HuH-7.5 (cell line): ENCODE measurements at regions not wholly inside any gene's neighbourhood (a gene's known extent, or its start where the extent isn't known, plus 50 kb on each side); places are given as distances from the start of the nearest gene placed in this dataset.

Experiments
- DNase-seq: peaks from one replicate; pipeline ENCODE4 v3.0.0; 2011; ENCODE audit warnings: low spot score

GRCh38 chr4:165667969-165668368 is 205.1 kb upstream of the TLL1 start:
- DNase-seq: no peak

DNA sequence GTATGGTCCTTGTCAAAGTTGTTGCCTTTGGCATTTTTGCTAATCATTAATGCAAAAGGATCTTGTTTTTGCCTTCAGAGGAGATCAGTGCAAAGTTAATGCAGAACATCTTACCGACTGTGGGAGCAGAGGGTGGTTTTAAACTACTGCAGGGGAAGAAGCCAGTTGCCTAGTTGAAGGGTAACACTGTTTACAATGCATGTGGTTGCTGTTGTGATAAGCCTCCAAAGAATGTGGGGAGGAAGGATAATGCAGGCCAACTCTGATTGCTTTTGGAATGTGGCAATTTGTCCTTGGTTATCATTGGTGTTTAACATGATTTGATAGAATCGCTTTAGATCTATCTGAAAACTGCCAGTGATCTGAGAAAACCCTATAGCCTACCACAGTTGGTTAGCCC is 204.3 kb upstream of the TLL1 start:
- no peak for DNase-seq

DNA sequence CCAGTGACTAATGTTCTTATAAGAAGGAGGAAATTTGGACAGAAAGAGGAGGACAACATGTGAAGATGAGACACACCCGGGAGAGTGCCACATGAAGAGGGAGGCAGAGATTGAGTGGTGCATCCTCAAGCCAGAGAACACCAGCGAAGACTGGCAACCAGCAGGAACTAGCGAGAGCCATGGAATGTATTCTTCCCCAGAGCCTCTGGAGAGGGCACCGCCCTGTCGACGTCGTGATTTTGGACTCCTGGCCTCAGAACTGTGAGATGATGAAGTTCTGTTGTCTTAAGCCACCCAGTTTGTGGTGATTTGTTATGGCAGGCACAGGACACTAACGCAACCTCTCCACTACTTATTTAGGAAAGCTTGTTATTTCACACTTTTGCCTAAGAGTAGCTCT is 196.0 kb upstream of the TLL1 start:
- no peak for DNase-seq

GRCh38 chr4:165678236-165678935 is 194.7 kb upstream of the TLL1 start:
- no peak for DNase-seq

GRCh38 chr4:165678936-165679325 is 194.1 kb upstream of the TLL1 start:
- no peak for DNase-seq

GRCh38 chr4:165680821-165681220 is 192.2 kb upstream of the TLL1 start:
- no peak for DNase-seq

GRCh38 chr4:165682611-165683010 is 190.4 kb upstream of the TLL1 start:
- no peak for DNase-seq

- no peak for DNase-seq
Measured at GRCh38 chr4:165684177-165684805, 188.7 kb upstream of the TLL1 start.

- no peak for DNase-seq
Measured at GRCh38 chr4:165686756-165687155, 186.3 kb upstream of the TLL1 start.

DNA sequence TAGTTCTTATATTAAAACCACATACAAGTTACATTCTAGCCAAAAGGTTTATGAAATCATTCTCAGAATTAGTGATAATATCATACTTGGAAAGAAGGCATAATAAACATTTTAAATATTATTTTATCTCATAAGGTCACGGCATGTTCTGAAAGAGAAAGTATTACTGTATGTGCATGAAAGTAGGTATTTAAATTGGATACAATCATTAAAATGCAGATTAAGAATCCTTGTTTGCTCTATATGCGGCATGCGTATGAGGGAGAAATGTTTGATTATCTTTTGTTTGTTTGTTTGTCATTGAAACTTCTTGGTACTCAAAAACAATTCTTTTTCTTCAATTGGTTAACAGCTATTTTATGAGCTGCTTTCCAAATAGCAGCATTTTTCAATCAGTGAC is 183.9 kb upstream of the TLL1 start:
- no peak for DNase-seq

DNA sequence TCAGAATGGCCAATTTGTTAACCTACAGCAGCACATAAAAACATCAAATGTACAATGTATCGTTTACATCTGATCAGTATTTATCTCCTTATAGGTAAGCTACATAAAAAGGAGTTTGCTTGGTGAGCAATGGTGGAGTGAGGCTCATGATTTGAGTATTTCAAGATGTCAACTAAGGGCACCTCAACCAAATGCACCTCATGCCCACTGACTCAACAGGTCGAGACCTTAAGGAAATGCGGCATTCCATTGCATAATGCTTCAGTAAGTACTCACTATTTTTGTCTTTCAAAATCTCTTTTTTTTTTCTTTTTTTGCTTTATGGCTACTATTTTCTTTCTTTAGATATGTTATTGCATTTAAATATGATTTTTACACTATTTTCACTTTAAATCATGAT is 181.0 kb upstream of the TLL1 start:
- DNase-seq: no peak

- no peak for DNase-seq
Measured at GRCh38 chr4:165698272-165698671, 174.8 kb upstream of the TLL1 start.

DNA sequence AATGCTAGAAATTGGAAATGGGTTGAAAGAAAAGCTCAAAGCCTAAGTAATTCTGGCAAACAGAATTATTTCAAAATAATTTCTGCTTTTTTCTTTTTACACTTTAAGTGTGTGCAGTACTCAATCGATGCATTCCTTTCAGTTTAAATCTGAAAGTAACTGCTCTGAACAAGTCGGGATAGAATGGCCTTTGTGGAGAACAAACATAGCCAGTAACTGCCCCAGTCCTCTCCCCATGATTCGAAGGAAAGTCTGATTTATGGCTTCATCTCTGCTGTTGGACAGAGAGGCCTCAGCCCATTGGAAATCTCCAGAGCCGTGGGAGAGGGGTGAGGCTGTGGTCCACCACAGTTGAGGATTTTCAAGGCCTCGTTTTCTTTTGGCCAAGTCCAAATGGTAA is 174.0 kb upstream of the TLL1 start:
- no peak for DNase-seq

GRCh38 chr4:165700855-165701254 is 172.2 kb upstream of the TLL1 start:
- DNase-seq: no peak

DNA sequence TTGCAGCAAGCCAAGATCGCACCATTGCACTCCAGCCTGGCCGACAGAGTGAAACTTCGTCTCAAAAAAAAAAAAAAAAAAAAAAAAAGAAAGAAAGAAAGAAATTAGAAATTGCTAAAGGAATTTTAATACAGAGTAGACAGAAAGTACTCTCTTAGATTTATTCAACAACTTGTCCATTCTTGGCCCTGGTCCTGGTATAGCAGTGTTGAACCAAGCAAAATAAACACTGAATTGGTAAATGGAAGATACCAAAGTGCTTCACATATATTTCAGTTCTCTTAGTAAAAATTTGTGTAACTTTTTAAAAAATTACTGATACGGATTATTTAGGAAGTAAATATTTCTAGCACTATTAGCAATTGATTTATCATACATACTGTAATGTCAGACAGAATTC is 165.9 kb upstream of the TLL1 start:
- DNase-seq: no peak

DNA sequence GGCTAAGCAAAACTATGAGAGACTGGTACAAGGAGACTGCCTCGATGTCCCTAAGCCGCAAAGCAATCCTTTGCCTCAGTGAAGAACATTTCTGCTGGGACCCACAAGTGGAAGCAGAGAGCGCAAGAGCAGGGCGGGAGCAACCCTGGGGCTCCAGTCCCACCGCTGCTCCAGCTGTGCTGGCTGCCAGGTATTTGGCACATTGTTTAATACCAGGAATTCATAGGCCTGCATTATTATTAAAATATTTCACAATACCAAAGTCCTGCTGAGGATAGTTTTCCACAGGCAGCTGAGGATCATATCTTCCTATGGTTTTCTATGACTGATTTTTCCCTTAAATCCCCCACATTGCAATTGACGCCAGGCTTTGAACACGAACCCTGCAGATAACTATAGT is 163.5 kb upstream of the TLL1 start:
- no peak for DNase-seq

GRCh38 chr4:165709973-165710526 is 163.0 kb upstream of the TLL1 start:
- DNase-seq: peak; percentile 11

DNA sequence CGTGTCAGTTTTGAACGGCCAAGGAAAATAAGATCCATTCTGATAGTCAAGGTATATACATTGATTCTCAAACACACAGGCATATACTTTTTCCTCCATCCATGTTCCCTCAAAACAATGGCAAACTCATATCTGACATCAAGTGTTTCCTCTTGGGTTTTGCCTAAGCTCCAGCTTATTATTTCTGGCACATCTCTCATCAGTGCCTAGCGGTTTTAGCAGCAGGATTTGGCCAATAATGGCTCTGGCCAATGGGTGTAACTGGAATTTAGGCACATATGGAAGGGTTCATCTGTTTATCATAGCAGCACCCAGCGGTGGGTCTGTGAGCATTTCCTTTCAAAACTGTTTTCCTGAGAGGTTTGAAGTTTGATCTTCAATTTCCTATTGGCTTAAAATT is 161.6 kb upstream of the TLL1 start:
- no peak for DNase-seq

- DNase-seq: no peak
Measured at GRCh38 chr4:165711912-165712311, 161.1 kb upstream of the TLL1 start.

DNA sequence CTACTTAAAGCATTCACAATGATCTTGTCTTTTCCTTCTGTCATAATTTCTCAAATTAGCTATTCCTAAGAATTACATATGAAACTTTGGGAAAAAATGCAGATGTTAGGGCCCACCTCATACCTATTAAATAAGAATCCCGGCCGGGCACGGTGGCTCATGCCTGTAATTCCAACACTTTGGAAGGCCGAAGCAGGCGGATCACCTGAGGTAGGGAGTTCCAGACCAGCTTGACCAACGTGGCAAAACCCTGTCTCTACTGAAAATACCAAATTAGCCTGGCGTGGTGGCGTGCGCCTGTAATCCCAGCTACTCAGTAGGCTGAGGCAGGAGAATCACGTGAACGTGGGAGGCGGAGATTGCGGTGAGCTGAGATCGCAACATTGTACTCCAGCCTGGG is 158.4 kb upstream of the TLL1 start:
- no peak for DNase-seq

DNA sequence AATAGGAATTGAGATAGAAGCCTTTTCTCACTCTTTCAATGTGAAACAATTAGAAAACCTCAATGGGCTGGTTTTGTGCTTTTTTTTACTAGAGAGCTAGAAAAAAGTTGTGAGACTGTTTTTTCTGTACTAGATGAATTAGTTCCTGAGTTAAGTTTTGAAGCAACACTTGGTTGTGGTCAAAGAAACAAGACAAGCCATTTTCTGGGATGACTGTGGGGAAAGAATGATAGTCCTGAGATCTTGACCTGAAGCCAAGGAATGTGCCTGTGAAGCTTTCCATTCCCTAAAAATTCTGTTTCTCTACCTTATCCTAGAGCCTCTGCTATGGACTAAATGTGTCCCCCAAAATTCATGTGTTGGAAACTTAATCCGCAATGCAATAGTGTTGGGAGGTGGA is 157.8 kb upstream of the TLL1 start:
- DNase-seq: no peak

DNA sequence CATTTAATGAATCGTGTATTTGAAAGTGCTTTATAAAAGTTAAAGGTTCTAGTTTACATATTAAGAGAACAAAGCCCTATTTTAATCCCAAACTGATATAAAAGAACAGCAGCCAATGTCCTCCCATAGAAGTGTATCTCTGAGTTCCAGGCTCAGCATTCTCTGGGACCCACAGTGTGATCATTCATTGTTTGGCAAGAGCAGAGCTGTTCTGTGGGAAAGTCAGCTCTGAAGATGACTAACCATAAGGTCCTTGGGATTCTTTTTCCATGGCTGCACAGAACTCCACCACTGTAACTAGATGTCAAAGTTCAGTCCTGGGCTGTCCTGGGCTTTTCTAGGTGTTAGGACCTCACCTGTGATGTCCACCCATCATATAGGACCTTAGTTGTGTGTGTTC is 157.0 kb upstream of the TLL1 start:
- no peak for DNase-seq

GRCh38 chr4:165716472-165716871 is 156.6 kb upstream of the TLL1 start:
- DNase-seq: no peak

DNA sequence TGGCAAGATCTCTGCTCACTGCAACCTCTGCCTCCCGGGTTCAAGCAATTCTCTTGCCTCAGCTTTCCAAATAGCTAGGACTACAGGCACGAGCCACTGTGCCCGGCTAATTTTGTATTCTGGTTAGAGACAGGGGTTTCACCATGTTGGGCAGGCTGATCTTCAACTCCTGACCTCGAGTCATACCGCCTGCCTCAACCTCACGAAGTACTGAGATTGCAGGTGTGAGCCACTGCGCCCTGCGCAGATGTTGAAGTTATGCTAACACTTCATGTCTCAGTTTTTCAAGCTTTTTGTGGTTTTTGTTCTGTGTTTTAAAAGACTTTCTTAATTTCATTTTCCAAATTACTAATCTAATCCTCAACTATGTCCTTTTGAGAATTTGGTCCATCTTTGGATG is 154.4 kb upstream of the TLL1 start:
- no peak for DNase-seq
